ENCODE measurements at regions not wholly inside any gene's neighbourhood (a gene's known extent, or its start where the extent isn't known, plus 50 kb on each side); places are given as distances from the start of the nearest gene placed in this dataset.
"Not testable (repeated sequence)": the region's sequence is repeated elsewhere in the genome, so short reads cannot be mapped to it uniquely, and the experiment has no call there.

DNA sequence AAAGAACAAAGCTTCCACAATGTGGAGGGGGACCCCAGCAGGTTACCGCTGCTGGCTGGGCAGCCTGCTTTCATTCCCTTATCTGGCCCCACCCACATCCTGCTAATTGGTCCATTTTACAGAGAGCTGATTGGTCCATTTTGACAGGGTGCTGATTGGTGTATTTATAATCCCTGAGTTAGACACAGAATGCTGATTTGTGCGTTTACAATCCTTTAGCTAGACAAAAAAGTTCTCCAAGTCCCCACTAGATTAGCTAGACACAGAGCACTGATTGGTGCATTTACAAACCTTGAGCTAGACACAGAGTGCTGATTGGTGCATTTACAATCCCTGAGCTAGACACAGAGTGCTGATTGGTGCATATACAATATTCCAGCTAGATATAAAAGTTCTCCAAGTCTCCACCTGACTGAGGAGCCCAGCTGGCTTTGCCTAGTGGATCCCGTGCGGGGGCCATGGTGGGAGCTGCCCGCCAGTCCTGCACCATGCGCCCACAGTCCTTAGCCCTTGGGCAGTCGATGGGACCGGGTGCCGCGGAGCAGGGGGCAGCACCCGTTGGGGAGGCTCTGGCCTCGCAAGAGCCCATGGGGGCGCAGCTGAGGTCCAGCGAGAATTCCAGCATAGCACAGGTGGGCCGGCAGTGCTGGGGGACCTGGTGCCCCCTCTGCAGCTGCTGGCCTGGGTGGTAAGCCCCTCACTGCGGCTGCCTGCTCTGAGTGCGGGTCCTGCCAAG, 88.8 kb upstream of the MYLIP start:
- not testable (repeated sequence) for DNase-seq

DNA sequence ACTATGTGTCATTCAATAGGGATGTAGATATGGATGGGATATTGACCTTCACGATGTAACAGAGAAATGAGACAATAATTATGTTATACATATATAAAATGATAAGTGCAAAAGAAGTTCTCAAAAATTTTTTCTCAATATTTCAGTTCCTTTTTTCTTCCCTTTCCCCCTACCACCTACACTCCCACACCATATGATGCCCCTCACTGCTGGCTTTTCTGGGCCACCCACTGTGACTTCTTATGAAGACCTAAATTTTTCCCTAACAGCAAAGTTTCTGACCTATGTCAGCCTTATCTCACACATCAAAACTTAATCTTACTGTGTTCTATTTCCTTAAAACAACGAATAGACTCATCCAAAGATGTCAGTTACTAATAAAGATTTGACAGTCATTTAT, 89.9 kb upstream of the MYLIP start:
- DNase-seq = no peak

DNA sequence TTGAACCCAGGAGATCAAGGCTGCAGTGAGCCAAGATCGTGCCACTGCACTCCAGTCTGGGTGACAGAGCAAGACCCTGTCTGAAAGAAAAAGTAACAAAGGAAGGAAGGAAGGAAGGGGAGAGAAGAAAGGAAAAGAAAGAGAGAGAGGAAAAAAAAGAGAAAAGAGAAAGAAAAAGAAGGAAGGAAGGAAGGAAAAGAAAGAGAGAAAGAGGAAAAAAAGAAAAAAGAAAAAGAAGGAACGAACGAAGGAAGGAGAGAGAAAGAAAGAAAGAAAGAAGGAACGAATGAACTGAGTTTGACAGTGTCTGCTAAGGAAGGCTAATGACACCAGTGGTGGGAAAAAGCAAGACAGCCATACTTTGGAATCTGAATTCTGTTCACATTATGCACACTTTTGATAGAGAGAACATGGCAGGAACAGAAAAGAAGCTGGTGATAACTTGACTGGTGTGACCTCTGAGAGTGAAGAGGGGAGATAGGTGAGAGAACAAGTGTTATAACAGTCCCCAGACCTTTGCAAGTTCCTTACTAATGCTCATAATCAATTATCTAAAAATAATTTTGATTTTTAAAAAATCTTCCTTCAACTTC, 93.3 kb upstream of the MYLIP start:
- no peak for DNase-seq

DNA sequence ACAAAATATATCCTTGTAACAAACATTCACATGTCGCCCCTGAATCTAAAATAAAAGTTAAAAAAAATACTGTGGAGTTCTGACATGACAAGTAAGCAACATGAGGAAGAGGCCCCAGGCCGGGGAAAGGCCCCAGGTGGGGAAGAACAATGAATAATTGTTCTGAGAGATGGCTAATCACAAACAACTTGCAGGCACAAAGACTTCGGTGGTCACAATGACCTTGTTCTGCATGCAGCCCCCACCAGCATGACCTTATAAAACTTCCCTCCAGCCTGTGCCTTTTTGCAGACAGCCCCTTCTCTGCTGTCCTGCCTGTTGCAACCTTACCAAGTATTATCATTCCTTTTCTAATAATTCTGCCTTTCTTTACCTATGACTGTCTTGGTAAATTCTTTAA, 95.7 kb upstream of the MYLIP start:
- no peak for DNase-seq

DNA sequence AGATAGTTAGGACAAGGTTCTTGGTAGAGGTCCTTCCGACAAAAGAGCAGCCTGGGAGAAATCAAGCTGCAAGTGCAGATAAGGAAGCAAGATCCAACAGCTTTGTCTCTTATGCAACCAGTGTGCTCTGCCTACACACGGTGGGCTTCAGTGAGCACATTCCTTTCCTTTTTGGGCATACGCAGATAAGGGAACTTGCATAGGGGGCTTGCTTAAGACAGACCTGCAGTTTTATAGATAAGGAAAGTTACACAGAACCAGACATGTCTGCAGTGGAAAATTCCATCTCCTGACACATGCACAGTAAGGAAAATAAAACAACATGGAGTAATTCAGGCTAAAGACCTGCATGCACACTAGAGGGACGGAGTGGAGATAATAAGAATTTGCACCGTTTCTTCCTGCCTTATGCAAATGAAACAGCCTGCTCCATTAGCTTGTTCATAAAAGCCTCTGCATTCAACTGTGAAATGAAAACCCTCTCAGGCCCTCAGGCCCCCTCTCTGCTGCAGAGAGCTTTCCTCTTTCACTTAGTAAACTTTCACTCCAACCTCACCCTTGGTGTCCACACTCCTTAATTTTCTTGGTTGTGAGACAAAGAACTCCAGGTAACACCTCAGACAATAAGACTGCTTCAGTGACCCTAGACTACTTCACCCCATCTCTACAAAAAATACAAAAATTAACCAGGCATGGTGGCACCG, 97.5 kb upstream of the MYLIP start:
- DNase-seq = no peak

DNA sequence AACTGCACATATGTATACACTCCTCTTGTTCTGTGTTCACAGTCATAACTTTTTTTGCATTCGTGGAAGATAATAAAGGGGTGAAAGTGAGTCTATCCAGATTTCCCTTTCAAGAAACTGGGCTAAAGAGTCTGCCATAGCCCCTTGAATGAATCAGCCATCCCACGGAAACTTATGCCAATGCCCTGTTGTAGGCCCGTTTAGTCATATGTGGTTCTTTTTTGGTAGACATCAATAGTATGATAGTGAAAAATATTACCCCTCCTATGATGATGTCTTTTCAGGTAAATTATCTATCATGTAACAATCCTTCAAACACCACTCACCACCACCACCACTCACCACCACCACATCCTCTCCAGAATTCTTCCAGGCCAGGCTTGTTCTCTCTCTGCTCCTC, 99.9 kb upstream of the MYLIP start:
- no peak for DNase-seq

DNA sequence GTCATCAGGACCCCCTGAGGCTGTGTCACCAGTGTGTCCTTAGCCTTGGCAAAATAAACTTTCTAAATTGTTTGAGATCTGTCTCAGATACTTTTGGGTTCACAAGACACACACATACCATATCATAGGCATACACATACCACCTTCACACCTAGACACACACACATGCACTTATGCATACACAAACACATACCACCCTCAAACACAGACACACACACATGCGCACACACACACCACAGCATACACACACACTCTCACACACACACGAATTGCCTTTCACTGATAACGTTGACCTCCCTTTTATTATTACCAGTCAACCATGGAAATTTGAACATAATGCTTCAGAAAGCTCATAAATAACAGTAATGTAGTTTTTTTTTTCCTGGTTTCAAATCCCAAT, 108.6 kb upstream of the MYLIP start:
- DNase-seq = no peak

DNA sequence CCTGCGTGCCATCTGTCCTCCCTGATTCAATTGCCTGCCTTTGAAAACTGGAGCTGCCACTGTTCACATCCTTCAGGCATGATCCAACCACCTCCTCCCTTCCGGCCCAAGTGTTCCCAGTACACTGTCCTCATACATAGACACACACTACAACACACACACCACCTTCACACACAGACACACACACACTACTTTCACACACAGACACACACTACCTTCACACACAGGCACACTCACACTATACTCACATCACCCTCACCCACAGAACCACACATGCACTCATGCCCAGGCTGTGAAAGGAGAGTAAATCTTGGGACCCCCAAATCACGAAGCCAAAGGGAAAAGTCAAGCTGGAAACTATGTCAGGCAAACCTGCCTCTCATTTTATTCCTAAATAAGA, 109.4 kb upstream of the MYLIP start:
- no peak for DNase-seq

DNA sequence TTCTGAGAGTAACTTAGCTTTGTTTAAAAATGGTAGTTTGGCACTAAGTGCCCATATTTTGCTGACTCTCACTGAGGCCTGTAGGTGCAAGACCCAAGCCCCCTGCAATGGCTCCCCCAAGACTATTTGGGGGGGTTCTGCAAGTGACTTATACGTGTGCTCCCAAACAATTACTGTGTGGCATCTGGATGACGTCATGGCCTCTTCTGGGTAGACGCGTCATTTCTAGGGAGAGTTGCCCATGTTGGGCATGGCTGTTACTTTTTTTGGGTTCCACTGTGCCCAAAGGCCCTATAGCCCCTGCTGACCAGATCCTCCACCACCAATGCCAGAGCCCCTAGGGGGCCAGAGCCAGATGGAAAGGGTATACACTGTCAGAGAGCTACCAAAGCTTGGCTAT, 110.3 kb upstream of the MYLIP start:
- no peak for DNase-seq

DNA sequence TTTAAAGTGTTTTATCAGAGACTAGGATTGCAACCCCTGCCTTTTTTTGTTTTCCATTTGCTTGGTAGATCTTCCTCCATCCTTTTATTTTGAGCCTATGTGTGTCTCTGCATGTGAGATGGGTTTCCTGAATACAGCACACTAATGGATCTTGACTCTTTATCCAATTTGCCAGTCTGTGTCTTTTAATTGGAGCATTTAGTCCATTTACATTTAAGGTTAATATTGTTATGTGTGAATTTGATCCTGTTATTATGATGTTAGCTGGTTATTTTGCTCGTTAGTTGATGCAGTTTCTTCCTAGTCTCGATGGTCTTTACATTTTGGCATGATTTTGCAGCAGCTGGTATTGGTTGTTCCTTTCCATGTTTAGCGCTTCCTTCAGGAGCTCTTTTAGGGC, 114.6 kb upstream of the MYLIP start:
- DNase-seq = not testable (repeated sequence)

DNA sequence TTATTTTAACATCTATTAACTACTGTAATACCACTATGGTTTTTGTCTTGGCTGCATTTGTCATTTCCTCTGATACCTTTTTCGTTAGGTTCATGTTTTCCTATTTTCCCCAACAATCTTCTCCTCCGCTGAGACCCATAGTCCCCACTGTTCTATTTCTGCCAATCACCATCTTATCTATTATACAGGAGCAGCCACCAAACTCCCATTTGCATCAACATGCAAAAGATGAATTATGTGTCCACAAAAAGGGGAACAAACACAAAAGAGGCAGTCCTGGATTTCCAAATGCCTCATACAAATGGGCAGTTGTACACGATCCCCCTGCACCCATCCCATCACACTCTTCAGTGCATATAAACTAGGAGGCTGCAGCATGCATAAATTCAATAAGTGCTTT, 121.7 kb upstream of the MYLIP start:
- DNase-seq = no peak

DNA sequence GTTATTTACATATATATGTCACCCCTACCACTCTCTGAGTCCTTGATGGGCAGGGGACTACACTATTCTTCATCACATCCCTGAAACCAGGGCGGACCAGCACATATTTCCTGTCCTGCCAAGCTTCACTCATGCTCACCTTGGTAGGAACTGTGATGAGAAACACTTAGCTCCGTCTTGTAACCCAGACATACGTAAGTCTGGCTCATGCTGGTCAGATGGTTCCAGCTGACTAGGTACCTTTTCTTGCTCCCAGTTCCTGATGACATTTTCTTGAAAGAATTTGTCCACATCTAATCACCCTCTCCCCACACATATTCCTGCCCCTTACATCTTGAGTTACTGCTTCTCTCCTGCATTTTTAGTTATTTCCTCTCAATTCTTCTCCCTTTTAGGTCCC, 122.2 kb upstream of the MYLIP start:
- DNase-seq = no peak

DNA sequence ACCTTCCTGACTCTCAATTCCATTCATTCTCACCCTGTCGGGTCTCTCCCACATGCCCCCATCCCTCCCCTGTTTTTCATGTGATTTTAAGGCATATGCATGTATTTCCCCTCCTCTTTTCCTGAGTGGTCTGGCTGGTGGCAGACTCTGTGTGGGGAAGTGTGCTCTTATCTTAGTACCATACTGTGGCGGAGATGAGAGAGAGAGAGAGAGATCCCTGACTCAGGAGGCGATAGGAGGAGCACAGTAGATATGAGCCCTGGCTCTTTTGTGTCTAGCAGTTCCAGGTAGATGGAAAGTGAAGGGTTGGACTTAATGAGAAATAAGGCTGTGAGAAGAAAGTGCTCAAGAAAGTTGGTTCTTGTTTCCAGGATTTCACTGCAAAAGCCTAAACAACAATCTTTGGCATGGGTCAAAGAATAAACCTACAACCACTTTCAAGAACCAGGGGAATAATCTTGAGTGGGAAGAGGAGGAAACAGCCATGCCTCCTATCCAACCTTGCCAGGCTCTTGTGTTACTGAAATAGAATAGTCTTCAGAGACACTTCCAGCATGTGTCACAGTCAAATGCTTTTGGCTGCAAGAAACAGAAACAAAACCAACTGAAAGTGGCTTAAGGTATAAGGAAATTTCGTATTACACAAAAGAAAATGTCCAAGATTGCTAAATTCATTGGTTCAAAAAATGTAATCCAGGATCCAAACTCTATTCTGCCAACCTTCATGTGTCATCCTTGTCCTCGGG, 123.8 kb upstream of the MYLIP start:
- DNase-seq = no peak

DNA sequence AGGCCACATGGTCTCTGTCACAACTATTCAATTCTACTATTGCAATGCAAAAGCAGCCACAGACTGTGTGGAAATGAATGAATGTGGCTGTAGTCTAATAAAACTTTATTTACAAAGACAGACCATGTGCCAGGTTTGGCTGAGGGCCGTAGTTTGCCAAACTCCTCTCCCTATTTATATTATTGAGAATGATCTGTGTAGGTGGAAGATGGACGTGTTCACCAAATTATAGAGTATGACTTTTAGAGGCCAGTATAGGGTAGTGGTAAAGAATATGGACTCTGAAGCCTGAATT, 125.7 kb upstream of the MYLIP start:
- no peak for DNase-seq

DNA sequence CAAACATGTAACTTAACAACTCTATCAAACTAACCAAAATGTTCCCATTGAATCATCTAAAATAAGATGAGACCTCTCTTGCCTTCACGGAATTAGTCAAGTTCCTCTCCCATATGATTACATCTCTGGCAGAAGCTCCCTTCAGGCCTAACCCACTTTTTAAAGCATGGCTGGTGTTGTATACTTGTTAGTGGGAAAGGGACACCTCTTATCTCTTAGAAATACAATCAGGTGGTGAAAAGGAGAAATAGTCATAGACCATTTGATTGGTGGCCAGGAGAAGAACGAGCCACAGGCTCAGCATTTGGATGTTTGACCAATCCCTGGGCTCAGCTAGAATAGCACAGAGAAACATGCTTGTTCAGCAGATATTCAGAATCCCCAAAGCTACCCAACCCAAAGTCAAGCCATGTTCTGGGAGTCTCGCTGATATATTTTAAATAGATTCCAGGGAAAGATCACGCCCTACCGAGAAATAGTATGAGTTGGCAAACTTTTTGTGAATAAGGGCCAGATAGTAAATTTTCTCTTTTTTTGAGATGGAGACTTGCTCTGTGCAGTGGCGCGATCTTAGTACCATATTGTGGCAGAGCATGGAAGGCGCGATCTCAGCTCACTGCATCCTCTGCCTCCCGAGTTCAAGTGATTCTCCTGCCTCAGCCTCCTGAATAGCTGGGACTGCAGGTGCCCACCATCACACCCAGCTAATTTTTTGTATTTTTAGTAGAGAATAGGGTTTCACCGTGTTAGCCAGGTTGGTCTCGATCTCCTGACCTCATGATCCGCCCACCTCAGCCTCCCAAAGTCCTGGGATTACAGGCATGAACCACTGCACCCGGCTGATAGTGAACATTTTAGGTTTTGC, 126.3 kb upstream of the MYLIP start:
- no peak for DNase-seq

DNA sequence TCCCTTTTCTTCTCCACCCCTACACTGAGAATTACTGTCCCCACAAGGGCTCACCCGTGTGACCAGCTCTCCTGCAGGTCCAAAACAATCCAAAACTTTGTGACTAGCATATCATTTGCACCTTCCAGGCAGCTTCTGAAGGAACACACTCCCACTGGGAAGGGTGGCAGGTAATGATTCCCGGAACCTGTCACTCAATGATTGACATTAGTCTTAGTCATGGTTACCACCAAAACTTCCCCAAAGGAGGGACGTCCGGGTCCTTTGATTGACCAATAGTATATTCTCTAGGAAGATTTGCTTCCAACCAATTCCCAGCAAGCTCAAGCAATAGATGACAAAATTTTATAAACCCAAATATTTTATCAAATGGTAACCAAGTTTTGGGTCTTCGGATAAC, 127.7 kb upstream of the MYLIP start:
- DNase-seq = no peak

DNA sequence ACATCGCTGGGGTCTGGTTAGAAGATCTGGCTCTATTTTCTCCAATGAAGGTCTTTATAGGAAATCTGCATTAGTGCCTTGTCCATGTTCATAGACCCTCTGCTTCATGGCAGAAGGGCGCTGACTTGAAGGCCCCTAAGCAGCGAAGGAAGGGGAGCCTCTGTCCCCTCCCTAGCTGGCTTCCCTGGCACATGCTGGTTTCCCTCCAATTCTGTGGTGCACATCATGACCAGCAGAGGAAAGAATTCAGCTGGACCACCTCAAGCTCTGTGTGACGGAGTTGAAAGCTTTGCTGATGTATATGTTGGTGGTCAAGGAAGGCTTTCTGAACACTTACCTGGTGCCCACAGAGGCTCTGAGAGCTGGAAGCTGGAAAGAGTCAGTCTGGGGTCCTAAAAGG, 129.7 kb upstream of the MYLIP start:
- no peak for DNase-seq

DNA sequence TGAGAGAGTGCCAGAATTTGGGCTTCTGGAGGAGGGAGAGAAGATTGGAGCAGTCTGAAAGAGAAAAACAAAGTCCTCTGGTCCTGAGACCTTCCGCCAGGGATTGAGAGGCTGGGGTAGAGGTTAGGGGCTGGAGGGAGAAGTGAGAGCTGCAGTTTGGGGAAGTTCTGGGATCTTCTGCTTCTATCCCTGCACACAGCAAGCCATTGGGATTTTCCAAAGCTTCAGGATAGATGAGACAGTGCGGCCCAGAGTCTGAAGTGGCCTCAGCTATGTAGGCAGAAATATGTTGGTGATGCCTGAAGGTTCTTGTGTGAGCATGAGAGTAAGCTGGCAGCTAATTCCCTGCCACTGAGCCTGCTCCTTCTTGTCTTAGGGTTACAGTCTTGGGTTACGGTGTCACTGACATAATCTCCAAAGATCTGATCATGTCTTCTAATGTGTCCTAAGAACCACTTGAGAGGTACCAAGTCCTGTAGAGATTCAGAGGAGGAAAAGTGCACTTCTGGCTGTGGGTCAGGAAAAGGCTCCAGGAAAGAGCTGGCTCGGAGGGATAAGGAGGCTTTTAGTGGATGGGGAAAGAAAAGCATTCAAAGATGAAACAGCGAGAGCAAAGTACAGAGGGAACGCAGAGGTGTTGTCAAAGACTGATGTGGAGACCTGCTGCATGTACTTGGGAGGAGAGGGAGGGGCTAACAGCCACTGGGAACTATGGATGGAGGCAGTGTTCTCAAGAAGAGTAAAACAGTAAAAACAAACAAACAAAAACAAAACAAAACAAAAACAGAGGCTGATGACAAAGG, 131.1 kb upstream of the MYLIP start:
- no peak for DNase-seq

DNA sequence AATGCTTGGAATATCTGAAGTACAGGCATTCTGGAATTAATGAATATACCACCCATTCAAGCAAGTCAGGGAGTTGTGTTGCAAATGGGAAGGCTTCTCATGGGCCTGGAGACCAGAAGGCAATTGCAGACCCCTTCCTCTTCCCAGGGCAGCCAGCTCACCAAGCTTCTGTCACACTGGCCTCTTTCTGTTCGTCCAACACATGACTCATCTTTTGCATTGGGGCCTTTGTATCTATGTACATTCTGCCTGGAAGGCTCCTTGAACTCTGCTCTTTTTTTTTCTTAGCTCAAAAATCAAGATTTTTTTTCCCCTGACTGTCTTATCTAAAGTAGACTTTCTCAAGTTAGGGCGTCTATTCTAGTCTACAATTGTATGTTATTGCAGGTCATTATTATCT, 132.9 kb upstream of the MYLIP start:
- peak; percentile 7 for DNase-seq

DNA sequence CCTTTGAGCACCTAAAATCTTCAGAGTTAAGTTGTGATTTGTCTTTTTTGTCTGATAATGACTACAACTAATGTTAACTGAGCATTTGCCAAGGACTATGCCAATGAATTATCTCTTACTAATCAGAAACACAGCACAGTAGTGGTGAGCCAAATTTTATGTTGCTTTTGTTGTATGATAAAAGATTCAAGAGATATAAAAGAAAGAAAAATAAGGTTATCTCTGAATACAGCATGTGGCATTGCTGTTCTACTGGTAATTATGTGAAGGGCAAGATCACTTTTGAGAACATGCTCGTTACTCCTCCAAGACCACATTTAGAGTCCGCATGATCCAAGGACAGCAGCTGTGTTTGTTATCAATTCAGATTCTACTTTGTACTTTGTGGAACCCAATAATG, 133.4 kb upstream of the MYLIP start:
- no peak for DNase-seq

DNA sequence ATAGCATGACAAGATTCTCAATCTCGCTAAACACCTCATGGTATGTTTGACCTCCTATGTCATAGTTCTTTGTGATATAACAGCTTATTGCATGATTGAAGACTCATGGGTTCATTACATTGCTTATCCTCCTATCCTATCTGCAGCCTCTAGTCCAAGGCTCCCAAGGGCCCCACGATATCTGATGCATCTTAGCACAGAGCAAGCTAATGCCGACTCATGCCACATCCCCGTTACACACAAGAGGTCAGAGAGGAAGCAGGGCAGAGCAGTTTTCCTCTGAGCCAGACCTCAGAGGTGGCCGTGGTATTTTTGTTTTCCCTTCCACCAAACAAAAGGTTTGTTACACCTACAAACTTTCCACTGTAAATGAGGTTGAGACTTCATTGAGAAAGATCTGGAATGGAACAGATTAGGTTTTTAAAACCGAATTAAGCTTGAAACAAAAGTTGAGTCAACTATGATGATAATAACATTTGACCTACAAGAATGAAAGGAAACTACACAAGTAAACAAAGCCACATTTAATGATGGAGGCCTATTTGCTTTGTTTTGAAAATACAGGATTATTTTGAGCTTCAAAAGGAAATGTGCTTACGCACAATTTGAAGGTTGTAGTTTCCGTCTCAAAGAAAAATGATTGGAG, 133.9 kb upstream of the MYLIP start:
- no peak for DNase-seq
